GM18498 (cell line): ENCODE measurements at regions not wholly inside any gene's neighbourhood (a gene's known extent, or its start where the extent isn't known, plus 50 kb on each side); places are given as distances from the start of the nearest gene placed in this dataset.
"Not testable (repeated sequence)": the region's sequence is repeated elsewhere in the genome, so short reads cannot be mapped to it uniquely, and the experiment has no call there.

ENCODE experiments used
- ATAC-seq: cut with Tn5 transposase; IDR thresholded peaks from one replicate; pipeline ENCODE4 v1.9.1; 2021; ENCODE audit warnings: mild to moderate bottlenecking, moderate library complexity; ENCODE audit not compliant: unreplicated experiment

GRCh38 chr6:114718186-114718585 is 375.4 kb upstream of the HS3ST5 start:
- ATAC-seq = no peak

- ATAC-seq = peak; percentile 56
Observed at GRCh38 chr6:114714836-114715507, 372.1 kb upstream of the HS3ST5 start.

GRCh38 chr6:114713690-114714089 is 370.9 kb upstream of the HS3ST5 start:
- no peak for ATAC-seq

GRCh38 chr6:114712129-114712662 is 369.4 kb upstream of the HS3ST5 start:
- no peak for ATAC-seq

- no peak for ATAC-seq
Observed at GRCh38 chr6:114707081-114707620, 364.3 kb upstream of the HS3ST5 start.

- ATAC-seq = no peak
Observed at GRCh38 chr6:114690625-114691024, 347.8 kb upstream of the HS3ST5 start.

GRCh38 chr6:114659513-114659912 is 316.7 kb upstream of the HS3ST5 start:
- no peak for ATAC-seq

- no peak for ATAC-seq
Observed at GRCh38 chr6:114651611-114652010, 308.8 kb upstream of the HS3ST5 start.

GRCh38 chr6:114650891-114651290 is 308.1 kb upstream of the HS3ST5 start:
- ATAC-seq = no peak

- no peak for ATAC-seq
Observed at GRCh38 chr6:114649298-114649697, 306.5 kb upstream of the HS3ST5 start.

GRCh38 chr6:114648847-114649246 is 306.0 kb upstream of the HS3ST5 start:
- no peak for ATAC-seq

- no peak for ATAC-seq
Observed at GRCh38 chr6:114638341-114638740, 295.5 kb upstream of the HS3ST5 start.

- ATAC-seq = no peak
Observed at GRCh38 chr6:114634016-114634415, 291.2 kb upstream of the HS3ST5 start.

- ATAC-seq = not testable (repeated sequence)
Observed at GRCh38 chr6:114626226-114626625, 283.4 kb upstream of the HS3ST5 start.

- ATAC-seq = no peak
Observed at GRCh38 chr6:114619621-114620200, 276.9 kb upstream of the HS3ST5 start.

- ATAC-seq = no peak
Observed at GRCh38 chr6:114611696-114612095, 268.9 kb upstream of the HS3ST5 start.

GRCh38 chr6:114608091-114608490 is 265.3 kb upstream of the HS3ST5 start:
- ATAC-seq = no peak

- ATAC-seq = no peak
Observed at GRCh38 chr6:114605656-114606055, 262.8 kb upstream of the HS3ST5 start.

- ATAC-seq = no peak
Observed at GRCh38 chr6:114600381-114600780, 257.6 kb upstream of the HS3ST5 start.

- no peak for ATAC-seq
Observed at GRCh38 chr6:114595591-114595990, 252.8 kb upstream of the HS3ST5 start.

- no peak for ATAC-seq
Observed at GRCh38 chr6:114595186-114595585, 252.4 kb upstream of the HS3ST5 start.

GRCh38 chr6:114592506-114592905 is 249.7 kb upstream of the HS3ST5 start:
- ATAC-seq = no peak
